ENCODE measurements at regions not wholly inside any gene's neighbourhood (a gene's known extent, or its start where the extent isn't known, plus 50 kb on each side); places are given as distances from the start of the nearest gene placed in this dataset.

DNA sequence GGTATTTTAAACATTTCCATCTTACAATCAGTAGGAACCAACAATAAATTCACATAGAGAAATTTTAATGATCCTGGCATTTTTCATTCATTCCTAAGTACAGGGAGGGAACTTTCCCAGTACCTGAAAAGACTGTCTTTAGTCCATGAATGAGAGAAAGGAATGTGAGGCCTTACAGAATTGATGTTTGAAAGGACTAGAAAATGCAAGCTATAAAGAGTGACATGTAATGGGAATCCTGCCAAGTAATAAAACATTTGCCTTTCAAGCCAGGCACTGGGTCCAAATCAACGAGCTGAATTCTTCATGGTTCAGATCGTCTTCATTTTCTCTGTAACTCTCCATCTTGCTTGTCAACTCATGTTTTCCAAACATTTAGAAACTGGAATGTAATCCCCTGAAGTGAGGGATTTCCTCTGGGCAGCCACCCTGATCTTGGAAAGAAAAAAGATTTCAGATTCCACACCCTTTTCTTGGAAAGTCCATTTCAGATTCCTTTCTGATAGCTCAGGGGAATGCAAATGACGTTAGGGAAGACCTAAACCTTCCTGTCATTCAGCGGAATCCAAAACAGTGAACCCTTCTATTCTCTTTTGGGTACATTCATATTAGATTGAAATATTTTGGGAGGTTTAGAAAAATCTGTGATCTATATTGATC, 315.8 kb downstream of the SH3GL2 start:
- DNase-seq (ENCODE audit: low spot score): no peak

DNA sequence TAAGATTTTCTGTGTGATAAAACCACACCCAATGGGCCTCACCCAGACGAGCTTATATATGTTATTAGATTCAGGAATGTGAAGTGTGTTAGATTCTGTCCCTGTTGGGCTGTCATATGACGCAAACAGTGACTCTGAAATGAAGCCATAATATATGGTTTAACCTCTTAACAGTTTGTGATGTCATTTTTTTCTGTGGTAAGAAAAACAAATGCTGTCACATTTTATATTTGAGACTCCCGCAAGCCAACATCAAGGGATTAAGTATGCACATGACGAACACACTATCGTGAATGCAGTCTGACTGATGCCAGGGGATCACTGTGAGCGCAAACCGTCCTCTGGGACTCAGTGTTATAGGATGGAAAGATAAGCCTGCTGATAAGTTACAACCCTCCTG, 321.7 kb downstream of the SH3GL2 start:
- no peak for DNase-seq (ENCODE audit: low spot score)

DNA sequence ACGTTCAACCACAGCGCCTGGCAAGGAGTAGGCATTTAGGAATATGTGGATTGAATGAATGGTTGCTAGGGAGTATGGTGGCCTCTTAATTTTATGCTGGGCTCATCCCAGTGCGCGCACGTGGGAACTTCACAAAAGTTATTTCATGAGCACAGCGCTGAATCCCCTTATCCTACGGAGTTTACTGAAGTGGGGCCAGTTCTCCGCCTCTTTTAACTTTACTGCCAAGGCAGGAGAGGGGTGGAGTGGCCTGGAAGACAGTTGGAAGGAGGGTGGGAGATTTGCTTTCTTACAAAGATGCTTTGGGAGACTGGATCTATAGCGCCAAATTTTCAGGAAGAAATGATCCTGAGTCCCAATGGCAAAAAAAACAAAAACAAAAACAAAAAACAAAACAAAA, 326.5 kb downstream of the SH3GL2 start:
- DNase-seq (ENCODE audit: low spot score): no peak

DNA sequence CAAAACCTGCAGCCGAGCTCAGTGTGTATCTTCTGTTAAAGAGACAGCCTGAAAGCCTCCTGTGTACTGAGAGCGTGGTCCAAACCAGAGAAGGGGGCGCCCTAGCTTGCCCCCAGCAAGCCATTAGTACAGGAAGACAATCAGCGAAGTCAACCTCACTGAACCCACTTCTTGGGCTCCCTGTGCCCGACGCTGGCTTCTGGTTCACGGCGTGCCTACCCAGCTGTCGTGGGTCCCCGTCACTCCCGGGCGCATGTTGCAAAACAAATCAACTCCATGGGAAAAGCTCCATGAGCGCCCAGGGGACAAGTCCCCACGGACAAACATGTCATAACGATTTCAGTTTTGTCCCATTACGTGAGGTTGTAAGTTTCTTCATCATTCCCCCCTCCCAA, 326.9 kb downstream of the SH3GL2 start:
- no peak for DNase-seq (ENCODE audit: low spot score)

DNA sequence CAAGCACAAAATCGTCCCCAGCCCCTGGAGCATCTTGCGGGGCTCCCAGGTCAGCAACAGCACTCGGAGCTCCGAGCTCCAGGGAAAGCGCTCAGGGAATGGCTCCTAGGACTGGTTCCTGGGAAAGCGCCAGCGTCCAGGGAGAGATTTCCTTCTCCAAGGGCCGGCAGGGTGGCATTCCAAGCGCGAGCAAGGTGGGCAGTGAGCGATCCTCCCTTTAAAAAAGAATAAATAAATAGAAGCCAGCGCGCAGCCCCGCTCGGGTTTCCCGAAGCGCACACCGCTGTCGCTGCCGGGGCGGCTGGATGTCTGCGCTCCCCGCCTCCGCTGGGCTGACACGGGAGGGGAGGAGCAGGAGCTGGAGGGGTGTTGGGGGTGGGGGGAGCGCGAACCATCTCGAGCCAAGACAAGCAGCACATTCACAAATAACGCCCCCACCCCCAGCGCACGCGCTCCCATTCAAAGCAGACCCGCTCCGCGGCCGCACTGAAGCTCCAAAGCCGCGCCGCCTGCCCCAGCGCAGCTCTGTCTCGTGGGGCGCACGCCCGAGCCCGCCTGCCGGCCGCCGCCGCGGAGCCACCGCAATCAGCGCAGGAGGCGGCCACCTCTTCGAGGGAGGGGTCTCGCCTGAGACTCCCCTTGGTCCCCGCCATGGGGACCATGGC, 327.4 kb downstream of the SH3GL2 start:
- no peak for DNase-seq (ENCODE audit: low spot score)

DNA sequence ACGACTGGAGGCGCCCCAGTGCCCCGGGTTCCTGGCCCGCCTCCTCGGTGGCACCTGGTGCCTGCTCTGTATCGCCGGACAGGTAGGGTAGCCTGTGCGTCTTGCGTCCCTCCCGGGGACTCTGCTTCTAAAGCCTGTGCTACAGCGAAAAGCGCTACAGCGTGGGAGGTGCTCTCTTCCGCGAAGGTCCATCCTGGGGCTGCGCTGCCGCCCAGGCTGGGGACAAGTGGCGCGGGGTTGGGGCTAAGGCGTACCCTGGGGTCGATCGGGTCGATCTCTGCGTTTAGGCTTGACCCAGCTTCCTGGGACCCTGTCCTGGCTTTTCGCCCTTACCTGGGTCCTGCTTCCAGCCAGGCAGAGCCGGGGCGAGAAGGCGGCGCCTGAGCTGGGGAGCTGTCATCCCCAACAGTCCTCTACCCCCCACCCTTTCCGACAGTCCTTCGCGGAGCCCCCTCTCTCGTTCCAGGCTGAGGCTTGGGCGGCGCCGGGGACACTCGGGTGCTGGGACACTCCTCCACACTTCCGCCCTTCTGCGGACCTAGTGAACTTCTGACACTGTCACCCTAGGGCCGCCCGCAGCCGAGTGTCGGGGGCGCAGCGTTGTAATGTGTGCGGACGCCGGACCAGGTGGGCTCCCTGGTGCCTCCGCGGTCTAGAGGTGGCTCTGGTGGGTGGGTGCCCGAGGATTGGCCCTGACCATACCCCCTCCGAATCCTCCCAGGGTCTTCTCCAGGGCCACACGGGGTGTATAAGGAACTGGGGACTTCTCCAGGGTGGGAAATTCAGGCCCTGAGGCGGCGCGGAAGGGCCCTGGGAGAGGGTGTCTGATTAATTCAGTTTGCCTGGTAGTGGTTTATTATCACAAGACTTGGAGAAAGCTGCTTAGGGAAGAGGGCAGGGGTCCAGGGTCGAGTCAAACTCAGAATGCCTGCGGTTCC, 328.2 kb downstream of the SH3GL2 start:
- no peak for DNase-seq (ENCODE audit: low spot score)

DNA sequence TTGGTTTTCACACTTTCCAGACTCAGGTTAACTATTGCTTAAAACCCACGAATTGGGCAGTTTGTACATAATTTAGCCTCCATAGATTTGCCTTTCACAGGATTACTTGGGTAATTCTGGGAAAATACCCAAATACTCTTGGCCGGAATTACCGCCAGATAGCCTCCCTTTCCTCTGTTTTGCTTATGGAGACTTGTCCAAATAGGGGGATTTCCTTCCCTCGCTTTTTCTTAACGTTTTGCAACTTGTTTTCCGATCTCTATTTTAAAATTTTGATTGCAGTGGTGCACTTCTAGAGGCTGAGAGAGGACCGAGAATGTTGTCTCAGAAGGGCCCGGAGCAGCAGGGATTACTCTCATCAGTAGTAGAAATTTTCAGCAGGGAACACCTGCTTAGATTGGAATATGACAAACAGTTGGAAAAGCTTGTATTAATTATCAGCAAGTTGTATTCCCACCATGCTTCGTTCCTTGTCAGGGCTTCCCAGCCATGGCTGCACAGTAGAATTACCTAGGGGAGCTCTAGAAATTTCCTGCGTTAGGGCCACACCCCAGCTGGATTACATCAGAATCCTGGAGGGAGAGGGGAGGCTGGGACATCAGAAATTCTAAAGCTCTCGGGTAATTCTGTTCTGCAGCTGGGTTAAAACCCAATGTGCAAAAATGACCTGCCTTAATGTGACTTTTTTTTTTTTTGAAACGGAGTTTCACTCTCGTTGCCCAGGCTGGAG, 329.1 kb downstream of the SH3GL2 start:
- no peak for DNase-seq (ENCODE audit: low spot score)

DNA sequence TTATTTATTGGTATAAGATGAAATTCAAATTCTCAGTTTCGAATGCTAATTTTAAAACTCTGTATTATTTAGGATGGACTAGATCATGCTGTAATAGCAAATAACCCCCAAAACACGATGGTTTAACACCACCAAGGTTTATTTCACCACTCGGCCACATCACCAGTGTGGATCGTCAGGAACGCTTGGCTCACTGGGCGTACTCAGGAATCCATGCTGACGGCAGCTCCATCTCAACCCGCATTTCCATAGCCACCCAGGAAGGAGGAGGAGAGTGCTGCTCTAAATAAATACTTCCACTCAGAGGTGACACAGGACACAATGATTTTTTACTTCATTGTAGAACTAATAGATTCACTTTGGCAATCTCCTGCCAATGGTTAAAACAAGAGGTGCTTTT, 347.4 kb downstream of the SH3GL2 start:
- DNase-seq (ENCODE audit: low spot score): no peak

DNA sequence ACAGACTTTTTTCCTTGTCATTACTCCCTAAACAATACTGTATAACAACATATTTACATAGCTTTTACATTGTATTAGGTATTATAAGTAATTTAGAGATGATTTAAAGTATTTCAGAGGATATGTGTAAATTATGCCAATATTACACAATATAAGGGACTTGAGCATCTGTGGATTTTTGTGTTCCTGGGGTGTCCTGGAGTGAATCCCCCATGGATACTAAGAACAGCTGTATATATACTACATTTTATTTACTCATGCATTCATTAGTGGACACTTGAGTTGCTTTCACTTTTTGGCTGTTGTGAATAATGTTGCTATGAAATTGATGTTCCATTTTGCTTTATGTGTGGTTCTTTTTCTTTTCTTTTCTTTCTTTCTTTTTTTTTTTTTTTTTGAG, 348.8 kb downstream of the SH3GL2 start:
- DNase-seq (ENCODE audit: low spot score): no peak

DNA sequence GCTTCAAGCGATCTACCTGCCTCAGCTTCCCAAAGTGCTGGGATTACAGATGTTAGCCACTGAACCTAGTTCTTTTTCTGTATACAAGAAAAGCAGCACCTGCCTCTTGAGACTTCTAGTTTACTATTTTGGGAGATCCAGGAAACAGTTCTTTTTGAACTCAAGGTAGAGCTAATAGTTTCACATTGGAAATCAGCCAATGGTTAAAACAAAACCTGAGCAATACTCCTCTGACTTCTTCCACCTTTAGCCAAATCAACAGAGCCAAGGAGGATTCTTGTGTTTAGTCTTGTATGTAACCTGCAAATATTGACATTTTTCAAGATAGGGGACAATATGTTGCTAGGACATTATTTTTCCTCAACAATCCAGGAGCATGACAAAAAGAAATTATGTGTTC, 349.4 kb downstream of the SH3GL2 start:
- no peak for DNase-seq (ENCODE audit: low spot score)

DNA sequence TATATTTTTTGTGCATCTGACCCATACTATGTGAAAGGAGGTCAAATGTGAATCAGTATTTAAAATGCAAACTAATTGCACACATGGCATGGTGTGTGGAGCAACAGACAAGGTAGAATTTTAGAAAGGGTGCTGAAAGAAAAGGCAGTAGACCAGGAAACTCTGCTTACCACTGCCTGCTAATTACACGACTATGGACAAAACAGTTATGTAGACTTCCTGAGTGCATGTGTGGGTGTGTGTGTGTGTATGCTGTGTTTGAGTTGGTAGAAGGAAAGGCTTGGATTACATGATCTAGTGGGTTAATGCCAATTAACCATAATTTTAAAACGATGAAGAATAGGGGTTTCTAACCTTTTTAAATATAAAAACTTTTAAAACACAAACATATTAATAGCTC, 349.9 kb downstream of the SH3GL2 start:
- no peak for DNase-seq (ENCODE audit: low spot score)

DNA sequence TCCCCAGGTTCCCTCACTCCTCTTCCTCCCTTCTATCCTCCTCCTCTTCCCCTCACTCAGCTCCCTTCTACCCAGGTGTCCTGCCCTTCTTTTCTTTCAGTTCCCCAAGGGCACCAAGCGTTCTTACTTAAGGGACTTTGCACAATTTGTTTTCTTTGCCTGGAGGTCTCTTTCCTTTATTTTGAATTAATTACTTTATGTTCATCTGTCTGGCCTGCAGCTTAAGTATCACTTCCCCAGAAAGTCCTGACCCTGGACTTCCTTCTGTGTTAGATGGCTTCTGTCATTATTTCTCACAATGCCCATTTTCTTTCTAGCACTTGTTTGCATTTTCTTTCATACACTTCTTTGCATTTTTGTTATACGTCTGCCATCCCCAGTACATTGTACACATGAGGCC, 350.6 kb downstream of the SH3GL2 start:
- no peak for DNase-seq (ENCODE audit: low spot score)

DNA sequence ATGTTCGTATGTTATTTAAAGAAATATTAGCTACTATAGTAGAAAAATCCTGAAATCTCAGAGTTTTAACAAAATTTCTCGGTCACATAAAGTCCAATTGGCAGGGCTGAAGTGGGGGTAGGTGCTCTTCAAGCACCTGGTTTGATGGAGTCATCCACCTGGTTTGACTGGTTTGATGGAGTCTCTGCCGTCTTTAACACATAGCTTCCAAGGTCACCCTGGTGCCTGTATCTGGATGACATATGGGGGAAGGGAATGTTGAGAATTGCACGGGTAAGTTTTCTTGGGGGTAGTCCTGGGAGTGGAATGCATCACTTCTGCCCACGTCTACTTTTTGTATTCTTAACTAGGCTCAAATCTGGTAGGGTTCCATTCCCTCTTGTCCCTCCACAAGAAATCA, 351.2 kb downstream of the SH3GL2 start:
- no peak for DNase-seq (ENCODE audit: low spot score)

DNA sequence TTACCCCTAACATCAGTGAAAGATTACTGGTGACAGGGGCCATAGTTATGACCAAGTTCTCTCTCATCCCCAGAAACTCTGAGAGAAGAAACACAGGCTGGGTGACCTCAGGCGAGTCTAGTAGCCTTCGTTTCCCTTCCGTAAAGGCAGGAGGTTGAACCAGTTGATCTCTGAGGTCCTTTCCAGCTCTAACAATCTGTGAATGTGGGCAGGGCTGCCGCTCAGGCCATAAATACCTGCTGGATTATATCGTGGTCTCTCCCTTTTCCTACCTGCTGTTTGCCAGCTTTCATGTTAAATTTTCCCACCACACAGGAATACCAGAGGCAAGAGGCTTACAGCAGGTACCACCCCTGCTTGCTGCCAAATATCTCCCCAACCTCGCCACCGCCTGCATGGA, 357.5 kb downstream of the SH3GL2 start:
- no peak for DNase-seq (ENCODE audit: low spot score)

DNA sequence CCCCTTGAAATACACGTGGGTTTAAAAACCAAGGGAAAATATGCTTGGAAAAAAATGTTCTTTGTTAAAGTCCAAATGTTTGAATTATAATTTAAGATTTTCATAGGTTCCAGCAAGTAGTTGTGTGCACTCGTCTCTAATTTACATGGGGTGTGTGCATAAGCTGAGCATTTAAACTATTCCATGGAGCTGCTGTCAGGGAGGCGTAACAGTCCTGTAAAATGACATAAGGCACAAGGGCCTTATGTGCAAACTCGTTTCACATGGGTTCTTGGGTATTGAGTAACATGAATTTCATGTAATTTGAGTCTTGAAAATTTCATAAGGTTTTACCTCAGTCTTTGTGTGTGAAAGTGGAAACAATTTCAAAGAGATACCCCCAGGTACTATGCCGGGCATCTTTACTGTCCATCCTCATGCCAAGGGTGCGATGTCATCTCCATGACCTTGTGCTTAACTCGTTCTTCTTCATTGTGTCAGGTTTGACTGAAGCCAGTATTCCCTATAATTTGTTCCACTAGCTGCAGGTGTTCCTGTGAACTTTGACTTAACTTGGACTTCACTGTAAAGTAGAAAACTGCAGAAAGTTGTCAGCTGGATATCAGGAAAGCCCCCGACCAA, 359.3 kb downstream of the SH3GL2 start:
- no peak for DNase-seq (ENCODE audit: low spot score)

DNA sequence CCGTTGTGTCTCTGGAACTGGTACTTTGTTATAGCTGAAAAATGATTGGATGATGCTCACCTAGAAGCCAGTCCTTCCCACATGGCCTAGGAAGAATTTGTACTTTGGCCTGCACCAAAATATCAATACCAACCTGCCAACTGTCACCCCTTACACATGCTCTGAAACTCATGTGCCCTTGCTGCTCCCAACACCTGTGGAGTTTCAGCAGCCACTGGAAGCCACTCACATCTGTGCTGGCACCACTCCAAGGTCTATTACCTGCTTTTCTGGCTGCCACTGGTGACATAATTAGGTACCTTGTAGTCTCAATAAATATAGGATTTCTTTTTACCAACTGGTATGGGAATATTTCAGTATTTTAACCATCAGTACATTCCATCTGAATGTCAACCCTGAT, 363.6 kb downstream of the SH3GL2 start:
- DNase-seq (ENCODE audit: low spot score): no peak

DNA sequence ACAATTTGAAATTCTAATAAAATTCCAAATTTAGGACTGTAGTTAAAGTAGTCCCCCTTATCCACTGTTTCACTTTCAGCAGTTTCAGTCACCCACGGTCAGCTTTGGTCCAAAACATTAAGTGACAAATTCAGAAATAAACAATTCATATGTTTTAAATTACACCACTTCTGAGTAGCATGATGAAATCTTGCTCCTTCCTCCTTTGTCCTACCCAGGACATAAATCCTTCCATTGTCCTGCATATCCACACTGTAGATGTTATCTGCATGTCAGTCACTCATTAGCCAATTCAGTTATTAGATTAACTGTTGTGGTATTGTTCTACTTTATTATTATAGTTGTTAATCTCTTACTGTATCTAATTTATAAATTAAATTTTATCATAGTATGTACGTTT, 376.5 kb downstream of the SH3GL2 start:
- DNase-seq (ENCODE audit: low spot score): no peak

DNA sequence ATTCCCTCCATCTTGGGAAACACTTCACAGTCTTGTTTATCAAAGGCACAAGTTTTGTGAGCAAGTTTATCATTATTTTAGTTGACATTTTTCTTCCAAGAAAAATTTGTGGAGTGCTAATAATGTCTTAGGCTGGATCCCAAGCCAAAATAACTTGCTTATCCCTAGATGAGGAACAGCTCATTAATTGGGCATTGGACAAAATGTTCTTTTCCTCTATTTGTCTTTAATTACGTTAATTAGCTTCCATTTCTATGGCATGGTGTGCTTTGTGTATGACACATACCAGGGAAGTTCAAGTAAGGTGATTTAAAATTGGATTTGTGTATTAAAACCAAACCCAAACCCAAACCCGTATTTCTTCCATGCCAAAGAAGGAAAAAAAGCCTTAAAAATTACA, 379.5 kb downstream of the SH3GL2 start:
- DNase-seq (ENCODE audit: low spot score): no peak

DNA sequence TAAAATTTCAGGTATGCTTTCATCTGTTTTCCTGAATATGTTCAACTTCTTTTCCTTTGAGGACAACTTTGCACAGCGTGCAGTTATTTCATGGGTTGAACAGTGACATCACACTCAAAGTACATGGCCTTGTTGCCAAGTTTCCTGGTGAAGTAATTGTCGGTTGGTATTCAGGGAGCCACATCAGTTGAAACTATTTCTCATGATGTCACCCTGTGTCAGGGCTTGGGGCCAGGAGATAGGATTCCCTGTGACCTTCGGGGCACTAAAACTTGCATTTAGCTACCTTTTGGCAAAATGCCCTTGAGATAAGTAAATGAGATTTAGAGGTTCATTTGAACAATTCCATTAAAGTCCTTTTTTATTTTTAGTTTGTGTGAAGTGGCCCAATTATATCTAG, 383.9 kb downstream of the SH3GL2 start:
- no peak for DNase-seq (ENCODE audit: low spot score)

DNA sequence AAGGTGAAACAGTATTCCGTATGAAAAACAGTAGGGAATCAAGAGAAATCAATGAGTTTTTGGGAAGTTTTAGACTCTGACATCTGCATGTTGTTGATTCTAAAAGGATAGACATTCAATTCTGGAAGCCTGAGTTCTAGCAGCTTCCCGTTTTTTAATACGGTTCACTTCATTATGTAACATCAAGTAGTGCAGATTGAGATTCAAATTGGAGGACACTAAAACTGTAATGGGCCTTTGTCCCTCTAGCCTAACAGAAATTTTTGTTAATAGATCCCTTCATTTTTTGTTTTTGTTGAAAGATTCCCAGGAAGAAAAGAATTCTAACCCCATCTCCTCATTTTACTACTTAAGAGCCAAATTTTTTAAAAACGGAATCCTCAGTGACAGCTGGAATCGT, 384.6 kb downstream of the SH3GL2 start:
- DNase-seq (ENCODE audit: low spot score): no peak

DNA sequence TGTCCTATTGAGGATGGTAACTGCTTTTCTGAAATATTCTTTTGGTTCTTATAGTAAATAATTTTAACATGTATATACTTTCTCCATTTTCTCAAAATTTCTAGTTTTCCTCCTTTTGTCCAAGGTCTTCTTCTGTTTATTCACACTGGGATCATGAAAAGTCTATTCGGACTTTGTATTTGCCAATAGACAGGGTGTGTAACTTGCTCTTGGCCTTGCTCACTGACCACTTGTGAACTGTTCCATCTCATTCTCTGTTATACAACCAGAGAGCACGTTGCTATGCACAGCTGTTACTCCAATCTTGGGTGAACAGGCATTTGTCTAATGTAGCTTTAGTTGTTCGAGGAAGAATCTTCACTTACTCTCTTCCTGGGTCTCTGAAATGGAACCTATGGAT, 388.9 kb downstream of the SH3GL2 start:
- DNase-seq (ENCODE audit: low spot score): no peak

DNA sequence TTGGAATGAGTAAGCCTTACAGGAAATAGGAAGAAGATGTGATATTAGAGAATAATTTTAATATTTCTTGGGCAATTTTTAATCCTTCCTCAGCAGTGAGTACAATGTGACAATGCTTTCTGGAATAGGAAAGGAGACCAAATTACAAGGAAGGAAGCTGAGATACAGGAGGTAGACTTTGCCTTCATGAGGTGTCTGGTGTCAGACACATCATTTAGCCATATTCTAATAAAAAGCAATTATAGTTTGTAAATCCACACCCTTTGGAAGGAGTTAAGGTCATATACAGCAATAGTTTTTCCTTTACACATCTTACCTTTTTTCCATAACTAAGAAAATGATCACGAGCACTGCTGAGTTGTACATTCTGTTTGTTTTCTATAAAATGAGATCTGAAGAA, 390.4 kb downstream of the SH3GL2 start:
- DNase-seq (ENCODE audit: low spot score): no peak
